ENCODE measurements at regions not wholly inside any gene's neighbourhood (a gene's known extent, or its start where the extent isn't known, plus 50 kb on each side); places are given as distances from the start of the nearest gene placed in this dataset.

DNA sequence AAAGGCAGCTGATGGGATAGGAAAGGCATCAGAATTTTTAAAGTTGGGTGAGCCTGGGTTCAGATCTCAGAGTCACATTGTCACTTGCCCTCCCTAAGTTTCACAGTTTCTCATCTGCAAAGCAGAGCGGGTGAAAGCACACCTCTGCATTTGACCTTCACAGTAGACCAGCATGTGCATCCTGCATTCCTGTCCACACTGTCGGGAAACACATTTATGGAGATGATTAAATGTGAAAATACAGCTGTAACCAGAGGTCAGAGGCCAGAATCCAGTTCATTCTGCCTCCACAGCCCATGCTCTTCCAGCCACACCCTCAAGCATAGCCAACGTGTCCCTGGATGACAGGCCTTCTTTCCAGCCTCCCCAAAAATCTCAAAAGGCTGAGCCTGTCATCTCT is 392.0 kb upstream of the MYT1L start:
- TF ChIP-seq, protein P1, sequence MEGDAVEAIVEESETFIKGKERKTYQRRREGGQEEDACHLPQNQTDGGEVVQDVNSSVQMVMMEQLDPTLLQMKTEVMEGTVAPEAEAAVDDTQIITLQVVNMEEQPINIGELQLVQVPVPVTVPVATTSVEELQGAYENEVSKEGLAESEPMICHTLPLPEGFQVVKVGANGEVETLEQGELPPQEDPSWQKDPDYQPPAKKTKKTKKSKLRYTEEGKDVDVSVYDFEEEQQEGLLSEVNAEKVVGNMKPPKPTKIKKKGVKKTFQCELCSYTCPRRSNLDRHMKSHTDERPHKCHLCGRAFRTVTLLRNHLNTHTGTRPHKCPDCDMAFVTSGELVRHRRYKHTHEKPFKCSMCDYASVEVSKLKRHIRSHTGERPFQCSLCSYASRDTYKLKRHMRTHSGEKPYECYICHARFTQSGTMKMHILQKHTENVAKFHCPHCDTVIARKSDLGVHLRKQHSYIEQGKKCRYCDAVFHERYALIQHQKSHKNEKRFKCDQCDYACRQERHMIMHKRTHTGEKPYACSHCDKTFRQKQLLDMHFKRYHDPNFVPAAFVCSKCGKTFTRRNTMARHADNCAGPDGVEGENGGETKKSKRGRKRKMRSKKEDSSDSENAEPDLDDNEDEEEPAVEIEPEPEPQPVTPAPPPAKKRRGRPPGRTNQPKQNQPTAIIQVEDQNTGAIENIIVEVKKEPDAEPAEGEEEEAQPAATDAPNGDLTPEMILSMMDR (IDR thresholded peaks at IDR 0.05 in 2 of 3, conservative IDR thresholded peaks at IDR 0.05 in 1 of 3; ENCODE audit: control insufficient read depth in 2 of 3, extremely low read depth in 1 of 3, insufficient read depth in 1 of 3, low read depth in 3 of 3, low read length in 3 of 3), result no peak
- TF ChIP-seq SUZ12 (IDR thresholded peaks at IDR 0.05; ENCODE audit: unreplicated experiment) (no peak), SP1 (IDR thresholded peaks at IDR 0.05; ENCODE audit: low read depth, low read length) (no peak), EZH2 (IDR thresholded peaks at IDR 0.05; ENCODE audit: borderline replicate concordance, control insufficient read depth, low read depth, low read length) (no peak), ZNF274 (IDR thresholded peaks at IDR 0.05; ENCODE audit: insufficient read depth, insufficient read length) (no peak), RELA (IDR thresholded peaks at IDR 0.05; ENCODE audit: borderline replicate concordance, partially characterized antibody) (no peak)

Measured in GM12878 (cell line).